HUES64 (cell line): ENCODE measurements at regions not wholly inside any gene's neighbourhood (a gene's known extent, or its start where the extent isn't known, plus 50 kb on each side); places are given as distances from the start of the nearest gene placed in this dataset.

Source experiments
- H3K27ac ChIP-seq: 2 replicates; pipeline ENCODE4 v1.7.0; 2013; ENCODE audit warnings: low read depth, low read length, inconsistent platforms
- H3K27me3 ChIP-seq: 2 replicates; pipeline ENCODE4 v1.6.1; 2013; ENCODE audit warnings: mild to moderate bottlenecking, low read length; ENCODE audit not compliant: insufficient read depth
- H3K36me3 ChIP-seq: 2 replicates; pipeline ENCODE4 v1.6.1; 2013; ENCODE audit warnings: mild to moderate bottlenecking, low read length; ENCODE audit not compliant: insufficient read depth
- H3K4me1 ChIP-seq: 2 replicates; pipeline ENCODE4 v1.6.1; 2013; ENCODE audit warnings: mild to moderate bottlenecking, low read length, moderate library complexity; ENCODE audit not compliant: insufficient read depth
- H3K4me3 ChIP-seq: 2 replicates; pipeline ENCODE4 v1.5.1; 2013; ENCODE audit warnings: mild to moderate bottlenecking, low read length, moderate library complexity
- H3K9ac ChIP-seq: 2 replicates; pipeline ENCODE4 v1.6.1; 2013; ENCODE audit warnings: mild to moderate bottlenecking, low read depth, low read length
- H3K9me3 ChIP-seq: 2 replicates; pipeline ENCODE4 v1.6.1; 2013; ENCODE audit warnings: low read depth, low read length; ENCODE audit not compliant: insufficient read depth
- WGBS: fragments of 150-250, 120-280 bp; methylation state at CpG from one replicate; pipeline ENCODE4 v1.1.7; 2013; ENCODE audit warnings: missing lambda C conversion rate; 5-methylcytosine and 5-hydroxymethylcytosine counted together

DNA sequence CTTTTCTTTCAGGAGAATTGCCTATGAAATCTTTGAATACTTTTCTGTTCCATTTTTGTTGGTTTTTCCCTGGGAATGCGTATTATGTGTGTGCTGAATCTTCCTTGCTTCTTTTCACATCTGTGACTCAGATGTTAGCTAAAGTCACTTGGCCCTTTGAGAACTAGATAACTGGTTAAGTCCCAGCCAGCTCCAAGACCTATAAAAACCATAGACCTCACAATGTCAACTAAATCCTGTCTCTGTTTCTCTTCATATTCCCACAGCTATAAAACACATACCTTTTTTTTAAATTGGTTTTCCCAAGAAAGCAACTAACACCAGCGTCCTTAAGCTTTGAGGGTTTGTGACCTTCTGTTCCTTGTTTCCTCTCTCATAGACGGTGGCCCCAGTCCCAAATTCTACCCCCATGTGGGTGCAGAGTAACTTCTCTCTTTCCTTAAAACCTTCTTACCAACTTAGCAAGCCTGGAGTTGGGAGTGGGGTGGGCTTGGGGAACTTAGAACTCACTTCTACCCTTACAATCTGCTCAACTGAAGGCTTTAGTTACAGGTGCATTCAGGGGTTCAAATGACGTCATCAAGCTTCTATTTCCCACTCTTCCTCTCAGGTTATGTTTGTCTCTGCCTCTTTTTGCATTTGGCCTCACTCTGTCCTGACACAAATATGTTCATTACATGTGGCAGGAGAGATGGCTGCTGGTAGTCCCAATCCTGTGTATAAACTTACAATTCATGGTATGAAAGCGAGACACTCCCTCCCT lies 58.1 kb upstream of the TGIF1 start:
- Histone ChIP-seq H3K4me3 (no peak overlapping the region), H3K9ac (no peak overlapping the region), H3K4me1 (peaks cover 12% of the 10 kb centered on the region), H3K27ac (no peak overlapping the region), H3K36me3 (no peaks in the 10 kb centered on the region), H3K9me3 (peaks cover 20% of the 10 kb centered on the region), H3K27me3 (no peaks in the 10 kb centered on the region)
- 92% methylated on average over 4 of the region's 5 CpGs for WGBS

DNA sequence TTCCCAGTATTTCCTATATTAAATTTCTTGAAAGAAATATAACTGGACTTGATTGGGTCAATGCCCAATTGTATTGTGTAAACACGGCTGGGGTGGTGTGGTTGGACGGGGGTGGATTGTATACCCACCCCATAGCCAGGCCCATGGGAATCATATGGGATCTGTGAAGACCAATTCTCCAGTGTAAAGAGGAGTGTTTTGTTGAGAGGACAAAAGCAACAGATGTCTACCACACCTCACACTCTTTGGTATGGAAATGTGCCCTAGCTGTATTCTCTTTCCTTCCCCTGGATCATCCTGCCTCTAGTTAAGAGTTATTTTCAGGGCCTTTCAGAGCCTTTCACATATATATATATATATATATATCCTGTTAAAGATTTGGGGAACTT lies 57.5 kb upstream of the TGIF1 start:
- peaks cover 20% of the 10 kb centered on the region for H3K9me3 ChIP-seq
- WGBS, result 59% methylated on average over 2 of the region's 2 CpGs
- no peak overlapping the region for H3K4me3 ChIP-seq
- H3K9ac ChIP-seq, result no peak overlapping the region
- H3K27me3 ChIP-seq, result no peaks in the 10 kb centered on the region
- H3K27ac ChIP-seq, result no peak overlapping the region
- no peaks in the 10 kb centered on the region for H3K36me3 ChIP-seq
- H3K4me1 ChIP-seq, result peaks cover 12% of the 10 kb centered on the region

DNA sequence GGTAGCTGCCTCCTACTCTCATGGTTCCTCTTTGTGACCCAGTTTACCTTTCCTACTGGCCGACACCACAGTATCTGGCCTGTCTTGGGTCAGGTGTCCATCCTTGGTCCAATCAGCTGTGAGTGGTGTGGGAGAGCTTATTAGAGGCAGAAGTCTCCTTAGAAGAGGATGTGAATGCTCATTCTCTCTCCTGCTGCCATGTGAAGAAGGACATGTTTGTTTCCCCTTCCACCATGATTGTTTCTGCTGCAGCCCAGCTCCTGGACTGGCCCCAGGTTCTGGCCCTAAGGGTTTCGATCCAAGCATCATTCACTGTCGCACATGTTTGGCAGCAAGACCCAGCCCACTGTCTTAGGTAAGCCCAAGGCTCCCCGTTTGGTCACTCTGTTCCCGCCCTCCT lies 55.3 kb upstream of the TGIF1 start:
- Histone ChIP-seq H3K4me3 (no peak overlapping the region), H3K9me3 (peaks cover 12% of the 10 kb centered on the region; the same call in 1 of the 2 replicates), H3K4me1 (peaks cover 12% of the 10 kb centered on the region), H3K9ac (no peak overlapping the region), H3K27me3 (no peaks in the 10 kb centered on the region), H3K36me3 (no peaks in the 10 kb centered on the region), H3K27ac (no peak overlapping the region)
- 95% methylated on average over 5 of the region's 5 CpGs for WGBS

GRCh38 chr18:3395466-3395865 lies 54.5 kb upstream of the TGIF1 start:
- Histone ChIP-seq H3K9ac (no peak overlapping the region), H3K27me3 (no peaks in the 10 kb centered on the region), H3K27ac (no peak overlapping the region), H3K4me3 (no peak overlapping the region), H3K36me3 (no peaks in the 10 kb centered on the region), H3K9me3 (peaks cover 4% of the 10 kb centered on the region; the same call in 1 of the 2 replicates), H3K4me1 (peaks cover 12% of the 10 kb centered on the region)
- 99% methylated on average over 2 of the region's 2 CpGs for WGBS

DNA sequence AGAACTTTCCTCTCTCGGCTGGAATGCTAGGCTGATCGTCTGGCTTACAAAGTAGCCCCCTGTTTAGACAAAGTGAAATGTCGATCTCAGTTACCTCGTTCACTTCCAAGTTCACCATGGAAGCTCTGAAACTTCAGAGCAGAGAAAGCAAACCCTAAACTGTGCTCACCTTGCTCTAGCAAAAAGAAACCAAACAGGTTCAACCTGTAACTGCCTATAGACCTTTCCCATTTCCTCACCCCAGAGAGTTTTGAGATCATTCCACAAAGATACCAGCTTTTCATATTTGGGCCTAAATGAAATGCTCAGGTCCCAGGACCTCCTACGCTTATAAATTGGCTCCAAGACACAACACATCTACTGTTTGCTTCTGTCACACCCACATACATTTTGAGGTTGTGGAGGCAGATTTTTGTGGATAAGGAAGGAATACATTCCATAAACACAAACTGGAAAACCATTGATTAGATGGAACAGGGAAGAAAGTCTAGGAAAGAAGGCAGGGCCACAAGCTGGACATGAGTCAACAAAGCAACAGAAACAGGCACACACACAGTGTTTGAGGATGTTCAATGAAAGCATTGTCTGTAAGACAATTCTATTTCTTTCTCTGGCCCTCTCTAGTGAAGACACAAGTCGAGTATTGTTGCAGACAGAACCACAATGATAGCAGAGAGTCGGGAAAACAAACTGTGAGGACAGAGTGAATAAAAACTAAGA lies 52.8 kb upstream of the TGIF1 start:
- Histone ChIP-seq H3K9me3 (peaks cover 2% of the 10 kb centered on the region; the same call in 1 of the 2 replicates), H3K4me3 (no peak overlapping the region), H3K36me3 (no peaks in the 10 kb centered on the region), H3K27me3 (no peaks in the 10 kb centered on the region), H3K9ac (no peak overlapping the region), H3K4me1 (peaks cover 11% of the 10 kb centered on the region), H3K27ac (no peak overlapping the region)
- WGBS, result 88% methylated on average over 7 of the region's 7 CpGs

GRCh38 chr18:3397786-3398185 lies 52.2 kb upstream of the TGIF1 start:
- Histone ChIP-seq H3K4me1 (peaks cover 5% of the 10 kb centered on the region; the same call in 1 of the 2 replicates), H3K27ac (no peak overlapping the region), H3K9ac (no peak overlapping the region), H3K36me3 (no peaks in the 10 kb centered on the region), H3K9me3 (peaks cover 2% of the 10 kb centered on the region; the same call in 1 of the 2 replicates), H3K4me3 (no peak overlapping the region), H3K27me3 (no peaks in the 10 kb centered on the region)
- WGBS, result 64% methylated on average over 2 of the region's 2 CpGs
